A549 (cell line): ENCODE measurements at regions not wholly inside any gene's neighbourhood (a gene's known extent, or its start where the extent isn't known, plus 50 kb on each side); places are given as distances from the start of the nearest gene placed in this dataset.

Experiments used
- ATAC-seq, 2 experiments: fragments of 200-7000 bp in 1 of 2; fragments of >200 bp in 1 of 2; cut with Nextera tagmentation in 1 of 2; cut with Tn5 transposase in 1 of 2; 3 replicates each; pipeline versions ENCODE4 v1.8.0 to v1.9.1; 2018 to 2020; ENCODE audit warnings: mild to moderate bottlenecking in 1 of 2, moderate library complexity in 1 of 2
- CTCF ChIA-PET: fragments of 300-600 bp; sonication (Branson Sonifier 250); formaldehyde crosslinking; extraction: SDS; loops from one replicate; lab custom pipeline; 2021; ENCODE audit warnings: antibody characterized with exemption, inconsistent platforms; lab: Yijun Ruan, JAX
- POLR2A ChIA-PET: fragments of 350-600 bp; formaldehyde crosslinking; extraction: SDS; loops from one replicate; lab custom pipeline; 2021; ENCODE audit warnings: antibody characterized with exemption, inconsistent platforms; lab: Yijun Ruan, JAX
- DNase-seq, 2 experiments: peaks; one replicate each; pipeline versions ENCODE4 v3.0.0 to v3.0.0-alpha.2; 2011 to 2016; ENCODE audit warnings: low read depth in 1 of 2, low spot score in 1 of 2
- FAIRE-seq: peaks from 2 replicates; lab custom pipeline; 2011; peaks lifted over from hg19 to GRCh38; lab: Jason Lieb, UNC
- H3K27ac ChIP-seq, 2 experiments: fragments of >200 bp; sonication (Bioruptor Twin); formaldehyde crosslinking; 3 replicates each; pipeline ENCODE4 v1.5.1; 2016 to 2017
- H3K4me1 ChIP-seq: fragments of >200 bp; sonication (Bioruptor Twin); formaldehyde crosslinking; 3 replicates; pipeline ENCODE4 v1.6.1; 2016
- H3K4me2 ChIP-seq: fragments of >200 bp; sonication (Bioruptor Twin); formaldehyde crosslinking; 3 replicates; pipeline ENCODE4 v1.6.1; 2016
- H3K4me3 ChIP-seq: fragments of >200 bp; sonication (Bioruptor Twin); formaldehyde crosslinking; 3 replicates; pipeline ENCODE4 v1.5.1; 2016
- H3K9me3 ChIP-seq: fragments of >200 bp; sonication (Bioruptor Twin); formaldehyde crosslinking; 3 replicates; pipeline ENCODE4 v1.6.1; 2016
- CBX2 ChIP-seq: fragments of 200-600 bp; sonication (generic); IDR thresholded peaks from 2 replicates; pipeline ENCODE4 v1.6.1; 2016; ENCODE audit warnings: low read depth, mild to moderate bottlenecking, borderline replicate concordance
- CBX8 ChIP-seq: fragments of 200-600 bp; sonication (generic); IDR thresholded peaks from 2 replicates; pipeline ENCODE4 v1.6.1; 2016
- CEBPB ChIP-seq, 2 experiments: fragments of >200 bp in 1 of 2; sonication (Bioruptor Twin) in 1 of 2; formaldehyde crosslinking in 1 of 2; IDR thresholded peaks; 2 replicates each; pipeline ENCODE4 v1.6.1; 2012 to 2016
- EHF ChIP-seq: fragments of 250-450 bp; sonication (Bioruptor Pico); IDR thresholded peaks from 2 replicates; pipeline ENCODE4 v1.5.0; 2020; ENCODE audit warnings: mild to moderate bottlenecking
- EHMT2 ChIP-seq: fragments of 200-600 bp; sonication (generic); IDR thresholded peaks from 2 replicates; pipeline ENCODE4 v1.6.1; 2016; ENCODE audit warnings: antibody characterized with exemption, low read depth, mild to moderate bottlenecking, moderate library complexity
- EP300 ChIP-seq, 2 experiments: fragments of >200 bp; sonication (Bioruptor Twin); formaldehyde crosslinking; IDR thresholded peaks; 2 replicates in 1 of 2; 3 replicates in 1 of 2; pipeline ENCODE4 v1.6.1; 2016 to 2017
- FOSB ChIP-seq: fragments of 250-450 bp; sonication (Bioruptor Pico); IDR thresholded peaks from 2 replicates; pipeline ENCODE4 v1.5.0; 2020; ENCODE audit warnings: mild to moderate bottlenecking, moderate library complexity
- HOXA7 ChIP-seq: fragments of 250-450 bp; sonication (Bioruptor Pico); IDR thresholded peaks from 2 replicates; pipeline ENCODE4 v1.5.0; 2020; ENCODE audit warnings: mild to moderate bottlenecking, moderate library complexity
- HOXB5 ChIP-seq: fragments of 250-450 bp; sonication (Bioruptor Pico); IDR thresholded peaks from 2 replicates; pipeline ENCODE4 v1.5.0; 2020; ENCODE audit warnings: mild to moderate bottlenecking, moderate library complexity
- JUNB ChIP-seq: fragments of >200 bp; sonication (Bioruptor Twin); formaldehyde crosslinking; IDR thresholded peaks from 2 replicates; pipeline ENCODE4 v1.6.1; 2016
- MAFK ChIP-seq: fragments of 450-650 bp; IDR thresholded peaks from 2 replicates; pipeline ENCODE4 v1.6.1; 2014; ENCODE audit not compliant: partially characterized antibody
- MAZ ChIP-seq: fragments of 150-350 bp; IDR thresholded peaks from 2 replicates; pipeline ENCODE4 v1.6.1; 2014; ENCODE audit warnings: antibody characterized with exemption, low read depth, low read length, borderline replicate concordance
- RFX5 ChIP-seq: fragments of 450-650 bp; IDR thresholded peaks from 2 replicates; pipeline ENCODE4 v1.7.1; 2014; ENCODE audit warnings: antibody characterized with exemption, mild to moderate bottlenecking, moderate library complexity
- TFCP2L1 ChIP-seq: fragments of 250-450 bp; sonication (Bioruptor Pico); IDR thresholded peaks from 2 replicates; pipeline ENCODE4 v1.5.0; 2021; ENCODE audit warnings: mild to moderate bottlenecking
- ZNF302 ChIP-seq: fragments of 250-450 bp; sonication (Bioruptor Pico); IDR thresholded peaks from 2 replicates; pipeline ENCODE4 v1.9.0; 2021; ENCODE audit warnings: inconsistent platforms, mild to moderate bottlenecking, moderate library complexity
- WGBS: methylation state at CpG from one replicate; pipeline ENCODE4 v1.1.6; 2017; ENCODE audit errors: missing lambda C conversion rate; 5-methylcytosine and 5-hydroxymethylcytosine counted together
- TF ChIP-seq, protein P1 (sequence below): IDR thresholded peaks from 2 replicates; pipeline ENCODE4 v1.6.1; 2012
- TF ChIP-seq, protein P2 (sequence below): fragments of 250-450 bp; sonication (Bioruptor Pico); IDR thresholded peaks from 2 replicates; pipeline ENCODE4 v1.5.0; 2020; ENCODE audit warnings: low read depth, mild to moderate bottlenecking, moderate library complexity
- TF ChIP-seq, protein P3 (sequence below): fragments of >200 bp; sonication (Bioruptor Twin); formaldehyde crosslinking; IDR thresholded peaks from 3 replicates; pipeline ENCODE4 v1.6.1; 2016
- TF ChIP-seq, protein P4 (sequence below): fragments of >200 bp; sonication (Bioruptor Twin); formaldehyde crosslinking; IDR thresholded peaks from 3 replicates; pipeline ENCODE4 v1.5.1; 2016
- TF ChIP-seq, protein P5 (sequence below): fragments of 200-600 bp; sonication (generic); IDR thresholded peaks from 2 replicates; pipeline ENCODE4 v1.6.1; 2016; ENCODE audit warnings: antibody characterized with exemption, mild to moderate bottlenecking, moderate library complexity
- TF ChIP-seq, protein P6 (sequence below): fragments of >200 bp; sonication (Bioruptor Twin); formaldehyde crosslinking; IDR thresholded peaks from 2 replicates; pipeline ENCODE4 v1.6.1; 2016

DNA sequence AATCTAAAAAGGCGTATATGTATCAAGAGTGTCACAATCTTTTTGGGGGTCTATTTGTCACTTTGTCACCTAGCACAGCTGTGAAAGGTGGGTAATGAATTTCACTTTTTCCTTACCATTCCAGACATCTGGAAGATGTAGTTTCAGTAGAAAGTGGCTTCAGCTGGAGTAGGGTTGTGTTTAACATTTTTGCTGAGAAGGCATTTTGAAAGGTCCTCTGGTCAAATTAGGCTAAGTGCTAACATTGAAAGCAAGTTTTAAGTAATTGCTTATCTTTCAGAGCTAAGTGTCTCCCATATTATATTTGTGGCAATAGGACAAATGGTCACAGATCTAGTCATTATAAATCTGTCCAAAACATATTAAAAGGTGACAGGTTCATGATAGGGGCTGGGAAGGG lies 542.1 kb upstream of the SPHKAP start:
- POLR2A ChIA-PET = no interaction called here

DNA sequence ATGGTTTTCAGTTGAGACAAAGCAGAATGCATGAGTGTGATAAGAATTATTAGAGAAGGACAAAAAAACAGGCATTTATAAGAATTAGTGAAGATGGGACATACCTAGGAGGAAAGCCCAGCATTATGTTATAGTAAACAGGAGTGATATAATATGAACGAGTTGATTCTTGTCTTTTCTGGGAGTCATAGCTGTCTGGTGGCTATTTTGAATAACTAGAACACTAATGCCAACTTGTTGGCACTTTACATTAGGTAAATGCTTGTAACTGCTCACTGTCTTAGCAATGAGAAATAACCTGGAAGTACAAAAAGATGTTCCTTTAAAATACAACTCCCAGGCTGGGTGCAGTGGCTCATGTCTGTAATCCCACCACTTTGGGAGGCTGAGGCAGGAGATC lies 540.8 kb upstream of the SPHKAP start:
- Histone ChIP-seq H3K27ac (no peak overlapping the region), H3K4me2 (no peak overlapping the region), H3K4me3 (no peak overlapping the region), H3K4me1 (no peaks in the 10 kb centered on the region), H3K9me3 (no peaks in the 10 kb centered on the region)
- POLR2A ChIA-PET = no interaction called here
- ATAC-seq (no peak), DNase-seq (no peak), FAIRE-seq (no peak)
- no peak for TF ChIP-seq CBX8
- no peak for TF ChIP-seq MAZ
- no peak for TF ChIP-seq CBX2
- TF ChIP-seq FOSB (CRISPR knock-in tag) = no peak
- 4% methylated on average over 1 of the region's 1 CpG for WGBS
- CTCF ChIA-PET = no interaction called here

More for the DNA sequence above, 542.1 kb upstream of the SPHKAP start:
- 0% methylated on average over 1 of the region's 1 CpG for WGBS
- CTCF ChIA-PET = no interaction called here
- no peak for ATAC-seq
- Histone ChIP-seq H3K27ac (no peak overlapping the region), H3K4me1 (no peaks in the 10 kb centered on the region), H3K9me3 (no peaks in the 10 kb centered on the region), H3K4me2 (no peak overlapping the region), H3K4me3 (no peak overlapping the region)
- no peak for FAIRE-seq
- no peak for DNase-seq
- TF ChIP-seq EHMT2 (no peak), MAFK (peak; percentile 84)
- TF ChIP-seq, protein P1, sequence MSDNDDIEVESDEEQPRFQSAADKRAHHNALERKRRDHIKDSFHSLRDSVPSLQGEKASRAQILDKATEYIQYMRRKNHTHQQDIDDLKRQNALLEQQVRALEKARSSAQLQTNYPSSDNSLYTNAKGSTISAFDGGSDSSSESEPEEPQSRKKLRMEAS = no peak
- TF ChIP-seq, protein P2, sequence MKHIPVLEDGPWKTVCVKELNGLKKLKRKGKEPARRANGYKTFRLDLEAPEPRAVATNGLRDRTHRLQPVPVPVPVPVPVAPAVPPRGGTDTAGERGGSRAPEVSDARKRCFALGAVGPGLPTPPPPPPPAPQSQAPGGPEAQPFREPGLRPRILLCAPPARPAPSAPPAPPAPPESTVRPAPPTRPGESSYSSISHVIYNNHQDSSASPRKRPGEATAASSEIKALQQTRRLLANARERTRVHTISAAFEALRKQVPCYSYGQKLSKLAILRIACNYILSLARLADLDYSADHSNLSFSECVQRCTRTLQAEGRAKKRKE = no peak

DNA sequence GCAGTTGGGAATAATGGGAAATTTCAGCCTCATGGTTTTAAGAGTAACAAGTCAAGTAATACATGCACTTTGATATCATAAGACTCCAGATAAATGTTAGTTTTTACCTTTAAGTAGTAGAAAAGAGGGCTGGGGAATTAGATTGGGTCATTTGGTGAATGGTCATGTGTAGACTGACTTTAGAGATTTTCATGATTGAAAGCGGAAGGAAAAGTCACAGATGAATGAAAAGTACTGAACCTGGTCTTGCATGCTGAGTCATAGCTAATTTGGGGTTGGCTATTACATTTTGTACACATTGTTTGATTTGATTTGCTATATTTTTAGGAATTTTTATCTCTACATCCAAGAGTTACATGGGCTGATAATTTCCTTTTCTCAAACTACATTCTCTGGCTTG lies 539.4 kb upstream of the SPHKAP start:
- H3K4me1 ChIP-seq = no peaks in the 10 kb centered on the region
- H3K27ac ChIP-seq = no peak overlapping the region
- H3K4me2 ChIP-seq = no peak overlapping the region
- TF ChIP-seq TFCP2L1 (no peak), RFX5 (no peak), HOXA7 (no peak), CEBPB (IDR thresholded peaks at IDR 0.05) (no peak), ZNF302 (CRISPR knock-in tag) (no peak), EP300 (IDR thresholded peaks at IDR 0.05) (no peak), JUNB (no peak)
- TF ChIP-seq, protein P3, sequence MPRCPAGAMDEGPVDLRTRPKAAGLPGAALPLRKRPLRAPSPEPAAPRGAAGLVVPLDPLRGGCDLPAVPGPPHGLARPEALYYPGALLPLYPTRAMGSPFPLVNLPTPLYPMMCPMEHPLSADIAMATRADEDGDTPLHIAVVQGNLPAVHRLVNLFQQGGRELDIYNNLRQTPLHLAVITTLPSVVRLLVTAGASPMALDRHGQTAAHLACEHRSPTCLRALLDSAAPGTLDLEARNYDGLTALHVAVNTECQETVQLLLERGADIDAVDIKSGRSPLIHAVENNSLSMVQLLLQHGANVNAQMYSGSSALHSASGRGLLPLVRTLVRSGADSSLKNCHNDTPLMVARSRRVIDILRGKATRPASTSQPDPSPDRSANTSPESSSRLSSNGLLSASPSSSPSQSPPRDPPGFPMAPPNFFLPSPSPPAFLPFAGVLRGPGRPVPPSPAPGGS = no peak
- TF ChIP-seq, protein P4, sequence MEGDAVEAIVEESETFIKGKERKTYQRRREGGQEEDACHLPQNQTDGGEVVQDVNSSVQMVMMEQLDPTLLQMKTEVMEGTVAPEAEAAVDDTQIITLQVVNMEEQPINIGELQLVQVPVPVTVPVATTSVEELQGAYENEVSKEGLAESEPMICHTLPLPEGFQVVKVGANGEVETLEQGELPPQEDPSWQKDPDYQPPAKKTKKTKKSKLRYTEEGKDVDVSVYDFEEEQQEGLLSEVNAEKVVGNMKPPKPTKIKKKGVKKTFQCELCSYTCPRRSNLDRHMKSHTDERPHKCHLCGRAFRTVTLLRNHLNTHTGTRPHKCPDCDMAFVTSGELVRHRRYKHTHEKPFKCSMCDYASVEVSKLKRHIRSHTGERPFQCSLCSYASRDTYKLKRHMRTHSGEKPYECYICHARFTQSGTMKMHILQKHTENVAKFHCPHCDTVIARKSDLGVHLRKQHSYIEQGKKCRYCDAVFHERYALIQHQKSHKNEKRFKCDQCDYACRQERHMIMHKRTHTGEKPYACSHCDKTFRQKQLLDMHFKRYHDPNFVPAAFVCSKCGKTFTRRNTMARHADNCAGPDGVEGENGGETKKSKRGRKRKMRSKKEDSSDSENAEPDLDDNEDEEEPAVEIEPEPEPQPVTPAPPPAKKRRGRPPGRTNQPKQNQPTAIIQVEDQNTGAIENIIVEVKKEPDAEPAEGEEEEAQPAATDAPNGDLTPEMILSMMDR = no peak
- ATAC-seq = no peak
- POLR2A ChIA-PET = no interaction called here
- 49% methylated on average over 1 of the region's 1 CpG for WGBS
- no peak overlapping the region for H3K4me3 ChIP-seq
- no peak for FAIRE-seq
- no peaks in the 10 kb centered on the region for H3K9me3 ChIP-seq
- CTCF ChIA-PET = no interaction called here
- DNase-seq = no peak

DNA sequence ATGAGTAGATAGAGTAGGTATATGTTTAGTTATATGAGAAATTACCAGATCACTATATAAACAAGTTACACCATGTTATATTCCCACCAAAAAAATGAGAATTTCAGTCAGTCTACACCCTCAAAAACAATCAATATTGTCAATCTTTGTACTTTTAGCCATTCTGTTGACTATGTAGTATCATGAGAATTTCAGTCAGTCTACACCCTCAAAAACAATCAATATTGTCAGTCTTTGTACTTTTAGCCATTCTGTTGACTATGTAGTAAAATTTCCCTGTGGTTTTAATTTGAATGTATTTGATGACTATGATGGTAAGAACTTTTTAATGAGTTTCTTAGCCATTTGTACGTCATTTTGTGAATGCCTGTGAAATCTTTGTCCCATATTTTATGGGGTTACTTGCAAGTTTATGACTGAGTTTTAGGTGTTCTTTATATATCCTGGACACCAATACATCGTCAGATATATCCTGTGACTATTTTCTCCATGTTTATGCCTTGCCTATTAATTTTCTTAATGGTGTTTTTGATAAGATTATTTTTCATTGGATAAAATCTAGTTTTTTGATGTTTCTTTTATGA lies 528.4 kb upstream of the SPHKAP start:
- H3K9me3 ChIP-seq = no peaks in the 10 kb centered on the region
- DNase-seq (no peak), FAIRE-seq (no peak), ATAC-seq (no peak)
- H3K27ac ChIP-seq = no peak overlapping the region
- TF ChIP-seq EHF = no peak
- TF ChIP-seq HOXB5 = no peak
- TF ChIP-seq, protein P5, sequence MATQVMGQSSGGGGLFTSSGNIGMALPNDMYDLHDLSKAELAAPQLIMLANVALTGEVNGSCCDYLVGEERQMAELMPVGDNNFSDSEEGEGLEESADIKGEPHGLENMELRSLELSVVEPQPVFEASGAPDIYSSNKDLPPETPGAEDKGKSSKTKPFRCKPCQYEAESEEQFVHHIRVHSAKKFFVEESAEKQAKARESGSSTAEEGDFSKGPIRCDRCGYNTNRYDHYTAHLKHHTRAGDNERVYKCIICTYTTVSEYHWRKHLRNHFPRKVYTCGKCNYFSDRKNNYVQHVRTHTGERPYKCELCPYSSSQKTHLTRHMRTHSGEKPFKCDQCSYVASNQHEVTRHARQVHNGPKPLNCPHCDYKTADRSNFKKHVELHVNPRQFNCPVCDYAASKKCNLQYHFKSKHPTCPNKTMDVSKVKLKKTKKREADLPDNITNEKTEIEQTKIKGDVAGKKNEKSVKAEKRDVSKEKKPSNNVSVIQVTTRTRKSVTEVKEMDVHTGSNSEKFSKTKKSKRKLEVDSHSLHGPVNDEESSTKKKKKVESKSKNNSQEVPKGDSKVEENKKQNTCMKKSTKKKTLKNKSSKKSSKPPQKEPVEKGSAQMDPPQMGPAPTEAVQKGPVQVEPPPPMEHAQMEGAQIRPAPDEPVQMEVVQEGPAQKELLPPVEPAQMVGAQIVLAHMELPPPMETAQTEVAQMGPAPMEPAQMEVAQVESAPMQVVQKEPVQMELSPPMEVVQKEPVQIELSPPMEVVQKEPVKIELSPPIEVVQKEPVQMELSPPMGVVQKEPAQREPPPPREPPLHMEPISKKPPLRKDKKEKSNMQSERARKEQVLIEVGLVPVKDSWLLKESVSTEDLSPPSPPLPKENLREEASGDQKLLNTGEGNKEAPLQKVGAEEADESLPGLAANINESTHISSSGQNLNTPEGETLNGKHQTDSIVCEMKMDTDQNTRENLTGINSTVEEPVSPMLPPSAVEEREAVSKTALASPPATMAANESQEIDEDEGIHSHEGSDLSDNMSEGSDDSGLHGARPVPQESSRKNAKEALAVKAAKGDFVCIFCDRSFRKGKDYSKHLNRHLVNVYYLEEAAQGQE = no peak
- no peak for TF ChIP-seq FOSB (CRISPR knock-in tag)
- TF ChIP-seq, protein P6, sequence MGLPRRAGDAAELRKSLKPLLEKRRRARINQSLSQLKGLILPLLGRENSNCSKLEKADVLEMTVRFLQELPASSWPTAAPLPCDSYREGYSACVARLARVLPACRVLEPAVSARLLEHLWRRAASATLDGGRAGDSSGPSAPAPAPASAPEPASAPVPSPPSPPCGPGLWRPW = no peak
- TF ChIP-seq, protein P3 = no peak
- 1% methylated on average over 2 of the region's 2 CpGs for WGBS
- CTCF ChIA-PET = no interaction called here
- POLR2A ChIA-PET = no interaction called here
- no peaks in the 10 kb centered on the region for H3K4me1 ChIP-seq
- no peak overlapping the region for H3K4me2 ChIP-seq
- H3K4me3 ChIP-seq = no peak overlapping the region
